ENCODE measurements at regions not wholly inside any gene's neighbourhood (a gene's known extent, or its start where the extent isn't known, plus 50 kb on each side); places are given as distances from the start of the nearest gene placed in this dataset.

DNA sequence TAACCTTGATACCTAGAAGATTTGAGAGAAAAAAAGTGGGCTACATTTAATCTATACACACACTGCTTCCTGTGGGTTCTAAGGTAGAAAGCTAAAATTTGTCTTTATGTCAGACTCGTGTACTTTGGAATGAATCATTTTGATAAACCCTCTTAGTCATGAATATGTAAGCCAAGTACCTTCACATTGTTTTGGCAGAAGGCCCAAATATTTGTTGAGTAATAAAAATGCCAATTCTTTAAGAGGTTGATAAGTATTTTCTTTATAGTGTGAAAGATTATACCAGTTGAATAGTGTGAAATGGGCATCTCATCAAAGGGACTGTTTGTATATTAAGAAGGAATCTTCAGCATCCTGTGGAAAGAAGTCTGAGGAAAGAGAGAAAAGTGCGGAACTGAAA, 1464.7 kb upstream of the ZEB2 start:
- no peak overlapping the region for H4K5ac ChIP-seq (ENCODE audit: insufficient read length, low read depth, low read length)
- H4K8ac ChIP-seq (replicated peaks; ENCODE audit: insufficient read length, low read depth, low read length), result no peak overlapping the region
- H3K14ac ChIP-seq (ENCODE audit: insufficient read depth, low read length), result no peak overlapping the region
- no peak overlapping the region for H2AK5ac ChIP-seq (ENCODE audit: insufficient read length, low read length)
- no peak overlapping the region for H4K91ac ChIP-seq (ENCODE audit: insufficient read length, low read depth, low read length)
- Mint-ChIP-seq H3K9me3 (no peaks in the 10 kb centered on the region), H3K36me3 (ENCODE audit: insufficient read depth in 1 of 3, low read depth in 3 of 3) (no peaks in the 10 kb centered on the region), H3K27ac (0 out of 7 replicates have a peak overlapping the region, but pooled peaks of 1 of the 3 experiments have one; percentile 9), H3K4me3 (no peak overlapping the region), H3K27me3 (ENCODE audit: low read depth) (no peaks in the 10 kb centered on the region), H3K4me1 (no peaks in the 10 kb centered on the region)
- H3K9me3 ChIP-seq (ENCODE audit: control insufficient read depth, low read depth, low read length), result no peaks in the 10 kb centered on the region
- H3K56ac ChIP-seq (ENCODE audit: insufficient read length, low read depth, low read length), result no peak overlapping the region
- no peaks in the 10 kb centered on the region for H3K4me1 ChIP-seq (ENCODE audit: insufficient read depth, low read length)
- no CpG with 5 or more reads among the region's 2 CpGs for WGBS (ENCODE audit: extremely low coverage, insufficient read length, low lambda C conversion rate)
- no peaks in the 10 kb centered on the region for H3K27me3 ChIP-seq (ENCODE audit: insufficient read depth, low read length)
- H2AFZ ChIP-seq (ENCODE audit: low read length), result no peak overlapping the region
- no peaks in the 10 kb centered on the region for H3K79me2 ChIP-seq (ENCODE audit: insufficient read depth, low read length)
- H2BK12ac ChIP-seq (ENCODE audit: insufficient read length, low read depth, low read length), result no peak overlapping the region
- H2BK20ac ChIP-seq (ENCODE audit: low read depth, low read length, poor library complexity, severe bottlenecking), result no peak overlapping the region
- H3K9ac ChIP-seq (ENCODE audit: extremely low read depth, insufficient read length, low read length), result no peak overlapping the region
- H2BK120ac ChIP-seq (ENCODE audit: low read depth, low read length, poor library complexity, severe bottlenecking), result no peak overlapping the region
- H4K20me1 ChIP-seq (ENCODE audit: control insufficient read depth, insufficient read depth, insufficient read length), result no peaks in the 10 kb centered on the region
- no peaks in the 10 kb centered on the region for H3K79me1 ChIP-seq (ENCODE audit: insufficient read depth, low read depth, low read length, poor library complexity, severe bottlenecking)
- H2BK5ac ChIP-seq (ENCODE audit: insufficient read length, low read length), result no peak overlapping the region
- H3K27ac ChIP-seq (ENCODE audit: insufficient read length, low read depth, low read length), result no peak overlapping the region
- DNase-seq, result no peak
- no peak overlapping the region for H3K23ac ChIP-seq (ENCODE audit: insufficient read length, low read depth, low read length)
- H3T11ph ChIP-seq (ENCODE audit: low read length), result no peak overlapping the region
- TF ChIP-seq, protein P1, sequence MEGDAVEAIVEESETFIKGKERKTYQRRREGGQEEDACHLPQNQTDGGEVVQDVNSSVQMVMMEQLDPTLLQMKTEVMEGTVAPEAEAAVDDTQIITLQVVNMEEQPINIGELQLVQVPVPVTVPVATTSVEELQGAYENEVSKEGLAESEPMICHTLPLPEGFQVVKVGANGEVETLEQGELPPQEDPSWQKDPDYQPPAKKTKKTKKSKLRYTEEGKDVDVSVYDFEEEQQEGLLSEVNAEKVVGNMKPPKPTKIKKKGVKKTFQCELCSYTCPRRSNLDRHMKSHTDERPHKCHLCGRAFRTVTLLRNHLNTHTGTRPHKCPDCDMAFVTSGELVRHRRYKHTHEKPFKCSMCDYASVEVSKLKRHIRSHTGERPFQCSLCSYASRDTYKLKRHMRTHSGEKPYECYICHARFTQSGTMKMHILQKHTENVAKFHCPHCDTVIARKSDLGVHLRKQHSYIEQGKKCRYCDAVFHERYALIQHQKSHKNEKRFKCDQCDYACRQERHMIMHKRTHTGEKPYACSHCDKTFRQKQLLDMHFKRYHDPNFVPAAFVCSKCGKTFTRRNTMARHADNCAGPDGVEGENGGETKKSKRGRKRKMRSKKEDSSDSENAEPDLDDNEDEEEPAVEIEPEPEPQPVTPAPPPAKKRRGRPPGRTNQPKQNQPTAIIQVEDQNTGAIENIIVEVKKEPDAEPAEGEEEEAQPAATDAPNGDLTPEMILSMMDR (conservative IDR thresholded peaks at IDR 0.05), result no peak
- H3K4ac ChIP-seq (ENCODE audit: low read depth, low read length), result no peak overlapping the region
- no peak overlapping the region for H3K4me2 ChIP-seq (ENCODE audit: insufficient read depth, insufficient read length, low read length)
- H3K18ac ChIP-seq (ENCODE audit: insufficient read length, low read depth, low read length), result no peak overlapping the region
- H3K23me2 ChIP-seq (ENCODE audit: insufficient read length, low read depth, low read length, poor library complexity, severe bottlenecking), result no peaks in the 10 kb centered on the region
- no peak overlapping the region for H2BK15ac ChIP-seq (ENCODE audit: low read depth, low read length)
